Panc1 (cell line): ENCODE measurements at regions not wholly inside any gene's neighbourhood (a gene's known extent, or its start where the extent isn't known, plus 50 kb on each side); places are given as distances from the start of the nearest gene placed in this dataset.

Experiments
- ATAC-seq: fragments of 200-7000 bp; cut with Tn5 transposase; 2 replicates; pipeline ENCODE4 v1.9.1; 2020; ENCODE audit warnings: mild to moderate bottlenecking, moderate library complexity
- BruUV-seq: library from RNA; stranded (reverse); fragments of 400-500 nt; replicated peaks from 2 replicates; lab custom pipeline; 2021; lab: Mats Ljungman, UMichigan
- CTCF ChIA-PET: fragments of 300-600 bp; sonication (Branson Sonifier 250); formaldehyde crosslinking; loops from one replicate; lab custom pipeline; 2022; ENCODE audit warnings: antibody characterized with exemption; lab: Charles Lee
- POLR2A ChIA-PET: fragments of 300-600 bp; sonication (Branson Sonifier 250); formaldehyde crosslinking; loops from one replicate; lab custom pipeline; 2022; ENCODE audit warnings: antibody characterized with exemption; lab: Charles Lee
- DNase-seq: peaks from one replicate; pipeline ENCODE4 v3.0.0-alpha.2; 2010; ENCODE audit warnings: low read depth, low spot score
- H3K27ac ChIP-seq: 2 replicates; pipeline ENCODE4 v1.5.1; 2011; ENCODE audit warnings: mild to moderate bottlenecking, low read length, inconsistent platforms
- H3K27me3 ChIP-seq: fragments of 200-500 bp; sonication (Bioruptor generic); 2 replicates; pipeline ENCODE4 v1.6.0; 2014; ENCODE audit warnings: low read length, inconsistent platforms; ENCODE audit not compliant: control insufficient read depth, insufficient read depth
- H3K36me3 ChIP-seq: fragments of 200-500 bp; sonication (Bioruptor generic); 2 replicates; pipeline ENCODE4 v1.5.1; 2014; ENCODE audit warnings: inconsistent platforms, mild to moderate bottlenecking, low read length, moderate library complexity; ENCODE audit not compliant: control insufficient read depth, insufficient read depth
- H3K4me1 ChIP-seq: 2 replicates; pipeline ENCODE4 v1.5.1; 2011; ENCODE audit warnings: inconsistent platforms, mild to moderate bottlenecking, low read length, moderate library complexity; ENCODE audit not compliant: control insufficient read depth, insufficient read depth
- H3K4me3 ChIP-seq, 2 experiments: 2 replicates each; pipeline ENCODE4 v1.5.1; 2011 to 2012; ENCODE audit warnings: low read depth in 2 of 2, low read length in 2 of 2, mild to moderate bottlenecking in 2 of 2, inconsistent platforms in 1 of 2, moderate library complexity in 1 of 2
- H3K9me3 ChIP-seq: fragments of 200-500 bp; sonication (Bioruptor generic); 2 replicates; pipeline ENCODE4 v1.5.1; 2014; ENCODE audit warnings: low read depth, mild to moderate bottlenecking, inconsistent platforms, low read length, moderate library complexity; ENCODE audit not compliant: control insufficient read depth, insufficient read depth
- POLR2AphosphoS5 ChIP-seq: IDR thresholded peaks from 2 replicates; pipeline ENCODE4 v1.6.1; 2012; ENCODE audit warnings: mild to moderate bottlenecking, low read depth, low read length, moderate library complexity
- SIN3A ChIP-seq: IDR thresholded peaks from 2 replicates; pipeline ENCODE4 v1.6.1; 2012; ENCODE audit warnings: low read depth, mild to moderate bottlenecking, low read length, moderate library complexity, borderline replicate concordance; ENCODE audit not compliant: insufficient read depth
- TCF7L2 ChIP-seq: IDR thresholded peaks from 2 replicates; pipeline ENCODE4 v1.6.1; 2011; ENCODE audit warnings: mild to moderate bottlenecking, low read depth, low read length, inconsistent platforms
- in situ Hi-C: cut with HindIII; loops from 2 replicates; pipeline ENCODE4 v1.10.0; 2016; ENCODE audit warnings: low sequenced_read_pairs, low pct_unique_long_range_greater_than_20kb
- intact Hi-C: fragments of 100-400 bp; cut with micrococcal nuclease; formaldehyde crosslinking; loops from one replicate; pipeline ENCODE4 v1.10.0; 2022; ENCODE audit not compliant: unreplicated experiment
- TF ChIP-seq, protein P1 (sequence below), 2 experiments: IDR thresholded peaks; 2 replicates each; pipeline ENCODE4 v1.6.1; 2011 to 2012; ENCODE audit warnings: low read depth in 2 of 2, control low read depth in 1 of 2, low read length in 1 of 2, mild to moderate bottlenecking in 1 of 2, moderate library complexity in 1 of 2; ENCODE audit not compliant: insufficient read depth in 1 of 2
- TF ChIP-seq, protein P2 (sequence below): fragments of 450-650 bp; IDR thresholded peaks from 2 replicates; pipeline ENCODE4 v1.5.1; 2017; ENCODE audit warnings: mild to moderate bottlenecking

- ATAC-seq (no peak), DNase-seq (no peak)
- no TSS peak for BruUV-seq
- POLR2A ChIA-PET: no interaction called here
- intact Hi-C loops (no loop called here), in situ Hi-C loops (no loop called here)
- H3K4me3 ChIP-seq: no peak overlapping the region
- CTCF ChIA-PET: no interaction called here
- H3K4me1 ChIP-seq: no peaks in the 10 kb centered on the region
- no peak overlapping the region for H3K27ac ChIP-seq
- H3K9me3 ChIP-seq: no peaks in the 10 kb centered on the region
- TF ChIP-seq POLR2AphosphoS5: no peak
- TF ChIP-seq TCF7L2: no peak
- H3K27me3 ChIP-seq: no peaks in the 10 kb centered on the region
- H3K36me3 ChIP-seq: no peaks in the 10 kb centered on the region
Observed at GRCh38 chr21:17089091-17089491, 423.8 kb upstream of the CXADR start.

DNA sequence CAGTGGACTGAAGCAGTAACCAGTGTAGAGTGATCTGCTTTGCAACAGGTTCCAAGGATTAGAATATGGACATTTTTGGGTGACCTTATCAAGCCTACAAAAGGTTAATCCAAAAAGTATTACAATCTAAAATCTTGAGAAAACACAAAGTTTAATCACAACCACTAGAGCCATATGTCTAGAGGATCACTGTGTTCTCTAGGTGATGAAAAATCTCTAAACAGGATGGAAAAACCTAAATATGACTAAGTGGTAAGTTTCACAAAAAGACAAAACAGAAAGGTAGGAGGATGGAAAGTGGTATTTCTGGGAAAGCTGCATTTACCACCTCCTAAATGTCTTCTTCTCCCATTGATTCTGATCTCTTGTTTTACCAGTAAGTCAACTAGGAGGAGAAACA is 411.1 kb upstream of the CXADR start:
- ChIA-PET CTCF (no interaction called here), POLR2A (no interaction called here)
- Histone ChIP-seq H3K4me1 (no peaks in the 10 kb centered on the region), H3K9me3 (no peaks in the 10 kb centered on the region), H3K4me3 (no peak overlapping the region), H3K36me3 (no peaks in the 10 kb centered on the region), H3K27me3 (no peaks in the 10 kb centered on the region), H3K27ac (no peak overlapping the region)
- intact Hi-C loops (no loop called here), in situ Hi-C loops (no loop called here)
- DNase-seq (no peak), ATAC-seq (no peak)
- TF ChIP-seq POLR2AphosphoS5 (no peak), SIN3A (no peak), TCF7L2 (no peak)
- TF ChIP-seq, protein P1, sequence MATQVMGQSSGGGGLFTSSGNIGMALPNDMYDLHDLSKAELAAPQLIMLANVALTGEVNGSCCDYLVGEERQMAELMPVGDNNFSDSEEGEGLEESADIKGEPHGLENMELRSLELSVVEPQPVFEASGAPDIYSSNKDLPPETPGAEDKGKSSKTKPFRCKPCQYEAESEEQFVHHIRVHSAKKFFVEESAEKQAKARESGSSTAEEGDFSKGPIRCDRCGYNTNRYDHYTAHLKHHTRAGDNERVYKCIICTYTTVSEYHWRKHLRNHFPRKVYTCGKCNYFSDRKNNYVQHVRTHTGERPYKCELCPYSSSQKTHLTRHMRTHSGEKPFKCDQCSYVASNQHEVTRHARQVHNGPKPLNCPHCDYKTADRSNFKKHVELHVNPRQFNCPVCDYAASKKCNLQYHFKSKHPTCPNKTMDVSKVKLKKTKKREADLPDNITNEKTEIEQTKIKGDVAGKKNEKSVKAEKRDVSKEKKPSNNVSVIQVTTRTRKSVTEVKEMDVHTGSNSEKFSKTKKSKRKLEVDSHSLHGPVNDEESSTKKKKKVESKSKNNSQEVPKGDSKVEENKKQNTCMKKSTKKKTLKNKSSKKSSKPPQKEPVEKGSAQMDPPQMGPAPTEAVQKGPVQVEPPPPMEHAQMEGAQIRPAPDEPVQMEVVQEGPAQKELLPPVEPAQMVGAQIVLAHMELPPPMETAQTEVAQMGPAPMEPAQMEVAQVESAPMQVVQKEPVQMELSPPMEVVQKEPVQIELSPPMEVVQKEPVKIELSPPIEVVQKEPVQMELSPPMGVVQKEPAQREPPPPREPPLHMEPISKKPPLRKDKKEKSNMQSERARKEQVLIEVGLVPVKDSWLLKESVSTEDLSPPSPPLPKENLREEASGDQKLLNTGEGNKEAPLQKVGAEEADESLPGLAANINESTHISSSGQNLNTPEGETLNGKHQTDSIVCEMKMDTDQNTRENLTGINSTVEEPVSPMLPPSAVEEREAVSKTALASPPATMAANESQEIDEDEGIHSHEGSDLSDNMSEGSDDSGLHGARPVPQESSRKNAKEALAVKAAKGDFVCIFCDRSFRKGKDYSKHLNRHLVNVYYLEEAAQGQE (IDR thresholded peaks at IDR 0.05; ENCODE audit: insufficient read depth in 1 of 2, low read depth in 2 of 2, low read length in 1 of 2): no peak
- TF ChIP-seq, protein P2, sequence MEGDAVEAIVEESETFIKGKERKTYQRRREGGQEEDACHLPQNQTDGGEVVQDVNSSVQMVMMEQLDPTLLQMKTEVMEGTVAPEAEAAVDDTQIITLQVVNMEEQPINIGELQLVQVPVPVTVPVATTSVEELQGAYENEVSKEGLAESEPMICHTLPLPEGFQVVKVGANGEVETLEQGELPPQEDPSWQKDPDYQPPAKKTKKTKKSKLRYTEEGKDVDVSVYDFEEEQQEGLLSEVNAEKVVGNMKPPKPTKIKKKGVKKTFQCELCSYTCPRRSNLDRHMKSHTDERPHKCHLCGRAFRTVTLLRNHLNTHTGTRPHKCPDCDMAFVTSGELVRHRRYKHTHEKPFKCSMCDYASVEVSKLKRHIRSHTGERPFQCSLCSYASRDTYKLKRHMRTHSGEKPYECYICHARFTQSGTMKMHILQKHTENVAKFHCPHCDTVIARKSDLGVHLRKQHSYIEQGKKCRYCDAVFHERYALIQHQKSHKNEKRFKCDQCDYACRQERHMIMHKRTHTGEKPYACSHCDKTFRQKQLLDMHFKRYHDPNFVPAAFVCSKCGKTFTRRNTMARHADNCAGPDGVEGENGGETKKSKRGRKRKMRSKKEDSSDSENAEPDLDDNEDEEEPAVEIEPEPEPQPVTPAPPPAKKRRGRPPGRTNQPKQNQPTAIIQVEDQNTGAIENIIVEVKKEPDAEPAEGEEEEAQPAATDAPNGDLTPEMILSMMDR: no peak
- BruUV-seq: no TSS peak

DNA sequence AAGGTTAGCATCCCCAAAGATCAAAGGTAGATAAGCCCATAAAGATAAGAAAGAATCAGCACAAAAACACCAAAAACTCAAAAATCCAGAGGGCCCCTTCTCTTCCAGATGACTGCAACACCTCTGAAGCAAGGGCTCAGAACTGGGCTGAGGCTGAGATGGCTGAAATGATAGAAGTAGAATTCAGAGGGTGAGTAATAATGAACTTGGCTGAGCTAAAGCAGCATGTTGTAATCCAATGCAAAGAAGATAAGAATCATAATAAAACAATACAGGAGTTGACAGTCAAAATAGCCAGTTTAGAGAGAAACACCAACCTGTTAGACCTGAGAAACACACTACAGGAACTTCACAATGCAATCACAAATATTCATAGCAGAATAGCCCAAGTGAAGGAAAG is 406.9 kb upstream of the CXADR start:
- no peaks in the 10 kb centered on the region for H3K9me3 ChIP-seq
- no peak overlapping the region for H3K27ac ChIP-seq
- DNase-seq (no peak), ATAC-seq (no peak)
- H3K4me1 ChIP-seq: no peaks in the 10 kb centered on the region
- H3K27me3 ChIP-seq: no peaks in the 10 kb centered on the region
- CTCF ChIA-PET: no interaction called here
- intact Hi-C loops: no loop called here
- POLR2A ChIA-PET: no interaction called here
- H3K36me3 ChIP-seq: no peaks in the 10 kb centered on the region
- in situ Hi-C loops: no loop called here
- no TSS peak for BruUV-seq
- no peak for TF ChIP-seq SIN3A
- no peak overlapping the region for H3K4me3 ChIP-seq
